Fibroblast of skin of left biceps (primary cell): ENCODE measurements at regions not wholly inside any gene's neighbourhood (a gene's known extent, or its start where the extent isn't known, plus 50 kb on each side); places are given as distances from the start of the nearest gene placed in this dataset.
"Not testable (repeated sequence)": the region's sequence is repeated elsewhere in the genome, so short reads cannot be mapped to it uniquely, and the experiment has no call there.

Experiments
- DNase-seq, 2 experiments: peaks; one replicate each; pipeline ENCODE4 v3.0.0-alpha.2; 2013; ENCODE audit warnings: low read depth in 2 of 2

DNA sequence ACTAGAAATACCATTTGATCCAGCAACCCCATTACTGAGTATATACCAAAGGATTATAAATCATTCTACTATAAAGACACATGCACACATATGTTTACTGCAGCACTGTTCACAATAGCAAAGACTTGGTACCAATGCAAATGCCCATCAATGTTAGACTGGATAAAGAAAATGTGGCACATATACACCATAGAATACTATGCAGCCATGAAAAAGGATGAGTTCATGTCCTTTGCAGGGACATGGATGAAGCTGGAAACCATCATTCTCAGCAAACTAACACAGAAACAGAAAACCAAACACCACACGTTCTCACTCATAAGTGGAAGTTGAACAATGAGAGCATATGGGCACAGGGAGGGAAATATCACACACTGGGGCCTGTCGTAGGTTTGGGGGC, 106.0 kb downstream of the SPATA18 start:
- not testable (repeated sequence) for DNase-seq

DNA sequence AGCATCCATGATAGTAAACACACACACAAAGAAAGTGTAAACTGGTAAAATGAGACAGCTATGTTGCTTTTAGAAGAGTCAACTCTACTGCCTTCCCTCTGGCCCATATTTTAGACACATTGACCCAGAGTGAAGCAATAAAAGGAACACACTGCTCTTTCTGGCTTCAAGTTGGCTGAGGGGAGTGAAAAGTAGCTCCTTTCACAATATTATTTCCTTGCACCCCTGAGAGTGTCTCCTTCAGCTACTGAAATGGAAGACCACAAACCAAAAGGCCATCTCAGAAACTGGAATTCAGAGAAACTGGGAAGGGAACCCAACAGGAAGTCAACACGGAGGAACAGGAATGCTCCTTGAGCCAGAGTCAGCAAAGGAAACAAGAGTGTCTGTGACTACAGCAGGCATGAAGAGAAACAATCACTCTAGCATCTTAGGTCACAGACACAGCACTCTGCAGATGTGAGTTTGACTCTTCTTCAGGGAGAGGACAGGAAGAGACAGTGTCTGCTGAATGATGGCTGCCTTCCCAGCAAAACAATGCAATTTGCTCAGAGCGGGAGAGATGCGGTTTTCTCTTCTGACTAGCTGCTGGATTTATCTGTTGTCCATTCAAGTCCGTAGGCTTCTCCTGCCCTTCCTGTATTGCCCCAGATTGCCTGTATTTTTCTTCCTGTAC, 106.7 kb downstream of the SPATA18 start:
- DNase-seq: no peak

DNA sequence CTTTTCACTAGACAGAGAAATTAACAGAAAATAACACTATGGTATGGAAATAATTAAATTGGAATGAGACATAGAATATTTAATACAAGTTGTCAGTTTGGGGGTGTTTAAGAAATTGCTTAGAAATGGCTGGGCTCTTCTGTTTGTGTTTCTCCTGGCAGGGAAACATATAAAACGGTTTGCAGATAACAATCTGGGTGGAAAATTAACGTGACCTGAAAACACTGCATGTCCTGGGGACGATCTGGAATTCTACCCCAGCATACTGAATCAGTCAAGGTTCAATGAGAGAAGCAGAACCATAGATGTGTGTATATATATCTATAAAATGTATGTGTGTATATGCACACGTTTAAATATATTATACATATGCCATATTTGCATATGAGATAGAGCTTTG, 109.8 kb downstream of the SPATA18 start:
- no peak for DNase-seq

DNA sequence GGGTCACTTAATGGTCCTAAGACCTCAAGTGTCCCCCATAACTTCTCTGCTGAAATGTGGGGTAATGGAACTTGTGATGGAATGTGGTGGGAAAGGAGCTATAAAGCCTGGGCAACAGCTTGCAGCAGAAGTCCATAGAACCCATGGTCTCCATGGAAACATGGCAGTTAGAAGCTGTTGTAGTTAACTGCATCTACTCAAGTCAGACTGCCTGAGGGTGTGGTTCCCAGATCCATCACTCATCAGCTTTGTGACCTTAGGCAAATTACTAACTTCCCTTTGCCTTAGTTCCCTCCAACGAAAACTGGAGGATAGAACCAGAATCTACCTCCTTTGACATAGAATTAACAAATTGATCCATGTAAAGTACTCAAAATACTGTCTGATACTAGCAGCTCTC, 113.0 kb downstream of the SPATA18 start:
- no peak for DNase-seq

DNA sequence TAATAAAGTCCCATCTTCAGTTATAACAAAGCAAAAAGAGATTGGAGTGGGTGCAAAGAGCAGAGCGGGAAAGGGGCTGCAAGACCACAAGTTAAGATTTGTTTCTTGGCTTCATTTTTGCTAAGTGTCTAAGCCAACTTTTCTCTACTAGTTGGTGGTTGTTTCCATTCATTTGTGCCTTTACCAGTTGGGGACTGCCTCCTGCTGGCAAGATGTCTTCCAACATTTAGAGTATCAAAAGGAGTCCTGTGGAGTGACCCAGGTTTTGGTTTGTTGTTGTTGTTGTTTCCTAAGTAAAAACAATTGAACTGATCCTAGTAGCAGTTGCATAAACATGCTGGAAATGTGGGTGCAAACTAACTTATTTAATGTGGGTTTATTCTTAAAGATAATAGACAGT, 121.1 kb downstream of the SPATA18 start:
- DNase-seq: no peak

DNA sequence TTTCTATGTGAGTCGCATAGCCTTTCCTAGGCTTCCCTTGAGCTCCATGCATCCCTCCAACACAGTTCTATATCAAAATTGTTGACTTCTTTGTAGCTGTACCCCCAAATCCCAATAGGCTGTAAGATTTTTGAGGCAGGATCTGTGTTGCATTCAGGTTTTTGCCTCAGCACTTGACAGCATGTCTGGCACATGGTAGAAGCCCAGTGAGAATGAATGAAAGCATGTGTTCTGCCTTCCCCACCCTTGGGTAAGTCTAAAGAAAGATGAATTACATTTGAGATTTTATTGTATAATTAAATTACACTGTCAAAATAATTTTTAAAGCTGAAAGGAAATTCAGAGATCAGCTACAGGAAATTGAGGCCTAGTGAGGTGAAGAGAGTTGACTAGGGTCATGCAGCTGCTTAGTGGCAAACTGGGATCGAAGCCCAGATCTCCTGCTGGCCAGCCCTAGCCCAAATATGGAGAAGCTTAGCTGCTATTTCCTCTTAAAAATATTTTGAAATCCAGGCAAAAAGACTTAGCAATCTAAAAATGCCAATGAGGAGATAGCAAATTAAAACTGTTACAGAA, 122.5 kb downstream of the SPATA18 start:
- peak in 1 of 2 experiments; percentile 6 for DNase-seq

DNA sequence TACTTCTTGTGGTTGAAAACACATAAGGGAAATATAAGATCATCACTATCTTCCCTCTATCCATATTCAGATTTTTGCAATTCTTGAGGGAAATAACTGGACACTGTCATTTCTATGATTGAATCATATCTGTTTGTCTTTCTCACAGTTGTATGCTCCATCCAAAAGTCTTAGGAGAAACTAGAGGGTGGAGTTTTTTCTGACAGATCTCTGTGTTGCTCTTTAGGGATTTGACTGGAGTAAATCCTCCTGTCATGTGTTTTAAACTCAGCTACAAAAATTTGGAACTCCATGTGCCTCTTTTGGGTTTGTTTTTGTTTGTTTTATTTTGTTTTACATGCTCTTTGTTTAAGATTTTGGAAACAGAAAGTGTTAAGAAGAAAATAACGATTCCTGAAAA, 136.5 kb downstream of the SPATA18 start:
- DNase-seq: no peak

DNA sequence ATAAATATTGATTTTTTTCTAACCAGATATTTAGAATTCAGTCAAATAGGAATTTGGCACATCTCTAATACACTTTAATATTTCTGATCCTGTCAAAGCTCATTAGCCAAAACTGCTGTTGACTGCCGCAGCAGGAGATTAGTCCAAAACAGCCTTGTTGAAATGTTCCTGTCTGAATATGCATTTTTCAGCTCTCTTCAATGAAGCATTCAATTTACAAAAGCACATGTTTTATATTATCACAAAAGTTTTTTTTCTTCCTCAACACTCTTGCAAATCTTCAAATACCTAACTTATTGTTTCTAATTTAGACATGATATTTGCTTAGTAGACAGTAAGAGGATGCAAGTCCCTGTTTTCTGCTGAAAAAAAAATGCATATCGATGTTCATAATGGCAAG, 140.9 kb downstream of the SPATA18 start:
- no peak for DNase-seq

DNA sequence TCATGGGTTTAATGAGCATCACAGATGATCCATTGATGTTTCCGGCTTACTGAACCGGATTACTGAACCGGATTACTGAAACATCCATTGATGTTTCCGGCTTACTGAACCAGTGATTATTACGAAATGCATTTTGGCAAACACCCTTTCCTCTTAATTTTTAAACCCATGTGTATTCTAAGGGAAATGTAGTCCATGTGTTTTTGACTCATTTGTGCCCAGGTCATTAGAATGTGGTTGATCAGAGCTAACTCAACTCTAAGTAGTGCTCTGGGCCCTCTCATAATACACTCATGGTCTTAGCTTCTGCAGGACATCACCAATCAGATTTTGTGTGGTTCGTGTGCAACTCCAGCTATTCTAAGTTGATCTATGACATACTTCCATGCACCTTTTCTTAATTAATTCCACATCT, 141.6 kb downstream of the SPATA18 start:
- peak; percentile 25 to 29 for DNase-seq

DNA sequence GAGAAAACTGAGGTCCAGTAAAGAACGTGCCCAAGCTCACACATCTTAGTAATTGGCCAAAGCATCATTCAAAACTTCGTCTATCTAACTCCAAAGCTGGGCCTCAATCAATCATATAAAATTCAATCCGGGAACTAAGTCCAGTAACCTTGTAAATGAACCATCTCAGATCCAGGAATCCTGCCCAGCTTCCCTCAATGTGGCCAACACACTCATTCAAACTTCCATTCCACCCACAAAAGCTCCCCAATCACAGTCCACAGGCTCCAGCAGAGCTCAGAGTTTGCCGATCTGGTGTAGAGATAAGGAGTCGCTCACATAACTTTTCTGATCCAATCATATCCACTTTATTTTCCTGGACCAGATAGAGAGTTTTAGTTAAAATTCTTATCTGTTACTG, 144.8 kb downstream of the SPATA18 start:
- no peak for DNase-seq

DNA sequence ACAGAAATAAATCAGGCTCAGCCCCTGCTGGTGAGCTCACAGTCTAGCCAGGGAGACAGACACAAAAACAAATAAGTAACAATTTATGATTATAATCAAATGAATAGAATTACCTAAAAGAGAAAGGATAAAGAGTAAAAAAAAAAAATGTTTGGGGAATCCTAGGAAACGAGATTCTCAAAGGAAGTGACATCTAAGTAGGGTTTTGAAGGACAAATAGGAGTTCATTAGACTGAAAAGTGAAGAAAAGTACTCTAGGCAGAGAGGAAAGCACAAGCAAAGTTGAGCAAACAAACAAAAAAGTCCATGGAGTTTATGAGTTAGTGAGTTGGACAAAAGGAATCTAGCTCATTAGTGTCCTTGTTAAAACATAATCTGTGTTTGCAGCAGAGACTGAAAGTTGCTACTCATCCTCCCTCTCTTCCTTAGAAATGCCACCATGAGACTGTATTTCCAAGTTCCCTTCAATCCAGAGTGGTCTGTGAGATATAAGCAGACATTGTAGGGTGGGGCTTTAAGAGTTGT, 145.6 kb downstream of the SPATA18 start:
- DNase-seq: no peak

DNA sequence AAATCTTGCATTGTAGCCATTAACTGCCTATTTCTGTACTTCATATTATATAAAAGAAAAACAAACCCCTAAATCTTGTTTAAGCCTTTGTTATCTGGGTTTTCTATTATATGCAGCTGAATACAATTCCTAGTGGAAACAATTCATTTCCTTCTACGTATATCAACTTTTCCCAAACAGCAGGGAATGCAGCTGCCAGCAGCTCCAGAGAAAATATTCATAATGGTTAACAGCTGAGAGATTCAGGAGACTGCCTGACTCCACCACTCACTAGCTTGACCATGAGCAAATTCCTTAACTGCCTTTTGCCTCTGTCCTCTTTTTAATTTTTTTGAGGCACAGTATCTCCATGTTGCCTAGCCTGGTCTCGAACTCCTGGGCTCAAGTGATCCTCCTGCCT, 146.2 kb downstream of the SPATA18 start:
- DNase-seq: no peak

DNA sequence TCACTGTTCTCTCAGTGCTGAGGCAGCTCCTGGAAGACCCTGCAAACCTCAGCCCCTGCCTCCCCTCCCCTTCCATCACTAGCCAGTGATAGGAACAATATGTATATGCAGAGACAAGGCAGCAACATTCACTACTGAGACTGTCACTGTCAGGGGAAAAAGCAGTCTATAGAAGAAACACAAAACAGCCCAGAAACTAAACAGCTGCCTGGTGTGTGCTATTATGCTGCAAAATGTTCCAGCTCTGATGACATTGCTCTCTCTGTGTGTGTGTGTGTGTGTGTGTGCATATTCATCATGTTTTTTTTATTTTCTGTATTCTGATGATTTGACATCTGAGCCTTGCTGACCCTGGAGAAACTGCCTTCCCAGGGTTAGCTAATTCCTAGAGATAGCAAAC, 147.2 kb downstream of the SPATA18 start:
- no peak for DNase-seq

DNA sequence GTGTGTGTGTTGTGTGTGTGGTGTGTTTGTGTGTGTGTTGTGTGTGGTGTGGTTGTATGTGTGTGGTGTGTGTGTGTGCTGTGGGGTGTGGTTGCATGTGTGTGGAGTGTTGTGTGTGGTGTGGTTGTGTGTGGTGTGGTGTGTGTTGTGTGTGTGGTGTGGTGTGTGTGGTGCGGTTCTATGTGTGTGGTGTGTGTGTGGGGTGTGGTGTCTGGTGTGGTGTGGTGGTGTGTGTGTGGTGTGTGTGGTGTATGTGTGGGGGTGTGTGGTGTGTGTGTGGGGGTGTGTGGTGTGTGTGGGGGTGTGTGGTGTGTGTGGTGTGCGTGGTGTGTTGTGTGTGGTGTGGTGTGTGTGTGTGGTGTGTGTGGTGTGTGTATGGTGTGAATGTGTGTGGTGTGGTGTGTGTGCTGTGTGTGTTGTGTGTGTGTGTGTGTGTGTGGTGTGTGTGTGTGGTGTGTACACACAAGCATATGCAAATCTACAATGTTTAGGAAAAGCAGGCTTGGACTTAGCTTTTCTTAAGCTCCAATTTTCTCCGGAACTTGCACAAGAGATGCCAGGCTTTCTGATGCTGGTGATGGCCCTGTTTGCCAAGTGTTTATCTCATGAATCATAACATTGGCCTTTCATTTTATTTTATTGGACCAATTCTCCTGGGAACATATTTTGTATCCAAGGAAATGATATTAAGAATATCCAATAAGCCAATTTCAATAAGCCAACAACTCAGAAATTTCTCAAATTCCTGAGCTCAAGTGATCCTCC, 148.7 kb downstream of the SPATA18 start:
- DNase-seq: peak; percentile 23 to 42

DNA sequence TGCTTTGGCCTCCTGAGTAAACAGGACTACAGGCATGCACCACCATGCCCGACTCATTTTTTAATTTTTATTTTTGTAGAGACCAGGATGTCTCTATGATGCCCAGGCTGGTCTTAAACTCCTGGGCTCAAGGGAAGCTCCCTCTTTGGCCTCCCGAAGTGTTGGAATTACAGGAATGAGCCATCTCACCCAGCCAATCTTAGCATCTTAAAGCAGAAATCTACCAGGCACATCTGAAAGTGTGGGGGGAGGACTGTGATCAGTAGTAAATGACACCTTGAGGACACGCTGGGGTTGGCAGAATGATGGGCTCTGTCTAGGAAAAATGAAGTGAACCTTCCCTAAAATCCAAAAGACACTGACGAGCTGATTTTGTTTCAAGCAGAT, 149.2 kb downstream of the SPATA18 start:
- no peak for DNase-seq

DNA sequence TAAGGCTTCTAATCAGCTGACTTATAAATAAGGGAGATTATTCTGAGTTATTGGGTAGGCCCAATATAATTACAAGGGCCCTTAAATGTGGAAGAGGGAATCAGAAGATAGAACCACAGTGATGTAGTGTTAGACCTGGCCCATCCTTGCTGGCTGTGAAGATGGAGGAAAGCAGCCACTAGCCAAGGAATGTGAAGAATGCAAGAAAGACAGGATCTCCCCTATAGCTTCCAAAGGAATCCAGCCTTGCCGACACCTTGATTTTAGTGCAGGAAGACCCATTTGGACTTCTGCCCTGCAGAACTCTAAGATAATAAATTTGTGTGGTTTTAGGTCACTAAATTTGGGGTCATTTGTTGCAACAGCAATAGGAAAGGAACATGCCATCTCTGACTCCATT, 150.6 kb downstream of the SPATA18 start:
- no peak for DNase-seq

DNA sequence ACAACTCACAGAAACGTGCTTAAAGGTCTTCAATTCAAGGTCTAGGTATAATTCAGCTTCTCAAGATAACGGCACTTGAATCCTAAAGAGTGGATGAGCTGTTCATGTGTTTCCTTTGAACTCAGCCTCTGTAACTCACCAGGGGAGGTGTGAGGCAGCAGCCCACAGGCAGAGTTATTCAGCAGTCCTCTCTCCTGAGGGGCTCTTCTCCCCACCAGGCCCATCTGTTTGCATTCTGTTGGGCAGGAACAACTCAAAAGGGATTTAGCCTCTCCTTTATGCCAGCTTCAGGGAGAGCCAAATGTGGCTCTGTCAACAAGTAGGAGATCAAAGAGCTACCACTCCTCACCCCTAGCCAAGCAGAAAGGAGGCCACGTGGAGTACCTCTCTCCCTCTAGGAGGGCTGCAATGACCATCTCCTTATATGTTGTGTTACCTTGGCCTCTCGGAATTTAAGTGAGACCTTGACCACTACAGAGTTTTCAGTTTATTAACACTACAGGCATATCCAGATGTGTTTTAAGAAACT, 151.2 kb downstream of the SPATA18 start:
- no peak for DNase-seq

DNA sequence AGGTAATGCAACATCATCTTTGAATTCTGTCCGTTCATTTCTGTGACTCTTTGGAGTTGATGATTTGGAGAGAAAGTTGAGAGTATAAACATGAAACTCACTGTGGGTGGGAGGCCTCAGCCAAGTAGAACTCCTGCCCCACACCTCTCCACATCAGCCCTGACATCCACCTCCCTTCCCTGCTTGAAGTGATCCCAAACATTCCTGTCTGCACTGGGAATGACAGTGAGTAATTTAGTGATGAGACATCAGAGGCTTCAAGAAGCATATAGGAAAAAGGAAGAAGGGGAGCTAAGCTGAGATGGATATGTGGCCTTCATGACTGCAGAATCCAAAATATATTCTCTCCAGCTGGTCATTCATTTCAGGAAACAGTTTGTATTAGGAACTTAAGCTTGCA, 151.8 kb downstream of the SPATA18 start:
- DNase-seq: no peak

DNA sequence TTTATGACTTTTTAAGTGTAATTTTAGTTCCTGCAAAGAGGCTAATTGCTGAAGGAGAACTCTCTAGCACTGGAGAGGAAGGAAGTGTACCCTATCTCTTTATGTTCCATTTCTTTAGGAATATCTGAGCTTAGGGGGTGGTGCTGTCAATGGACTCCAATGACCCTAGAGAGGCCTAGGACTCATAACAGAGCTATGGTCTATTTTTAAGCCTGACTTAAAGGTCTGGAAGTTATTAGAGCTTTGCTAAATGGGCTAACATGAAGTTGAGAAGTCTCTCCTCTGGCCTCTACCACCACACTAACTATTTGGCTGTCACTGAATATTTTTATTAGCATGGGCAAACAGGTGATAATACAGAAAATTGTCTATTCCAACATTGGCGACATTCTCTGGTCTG, 152.2 kb downstream of the SPATA18 start:
- DNase-seq: no peak

DNA sequence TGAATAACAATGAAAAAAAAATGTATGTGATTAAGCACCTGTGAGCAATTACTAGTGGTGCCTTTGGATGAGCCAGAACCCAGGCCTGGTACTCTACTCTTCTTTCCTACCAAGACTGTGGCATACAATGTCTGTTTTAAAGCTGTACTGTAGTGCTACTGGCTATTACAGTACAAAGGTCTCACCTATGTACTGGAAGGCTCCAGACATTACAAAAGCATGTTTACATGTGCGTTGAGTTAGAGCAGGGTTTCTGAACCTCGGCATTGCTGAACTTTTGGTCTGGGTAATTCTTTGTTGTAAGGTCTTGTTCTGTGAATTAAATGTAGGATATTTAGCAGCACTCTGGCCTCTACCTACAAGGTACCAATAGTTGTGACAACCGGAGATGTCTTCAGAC, 153.8 kb downstream of the SPATA18 start:
- DNase-seq: no peak

DNA sequence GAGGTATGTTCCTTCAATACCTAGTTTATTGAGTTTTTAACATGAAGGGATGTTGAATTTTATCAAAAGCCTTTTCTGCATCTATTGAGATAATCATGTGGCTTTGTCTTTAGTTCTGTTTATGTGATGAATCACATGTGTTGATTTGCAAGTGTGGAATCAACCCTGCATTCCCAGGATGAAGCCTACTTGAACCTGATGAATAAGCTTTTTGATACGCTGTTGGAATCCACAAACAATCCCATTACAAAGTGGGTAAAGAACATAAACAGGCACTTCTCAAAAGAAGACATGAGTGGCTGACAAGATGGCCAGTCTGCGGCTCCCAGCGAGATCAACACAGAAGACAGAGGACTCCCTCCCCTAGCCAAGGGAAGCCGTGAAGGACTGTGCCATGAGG, 156.0 kb downstream of the SPATA18 start:
- not testable (repeated sequence) for DNase-seq

DNA sequence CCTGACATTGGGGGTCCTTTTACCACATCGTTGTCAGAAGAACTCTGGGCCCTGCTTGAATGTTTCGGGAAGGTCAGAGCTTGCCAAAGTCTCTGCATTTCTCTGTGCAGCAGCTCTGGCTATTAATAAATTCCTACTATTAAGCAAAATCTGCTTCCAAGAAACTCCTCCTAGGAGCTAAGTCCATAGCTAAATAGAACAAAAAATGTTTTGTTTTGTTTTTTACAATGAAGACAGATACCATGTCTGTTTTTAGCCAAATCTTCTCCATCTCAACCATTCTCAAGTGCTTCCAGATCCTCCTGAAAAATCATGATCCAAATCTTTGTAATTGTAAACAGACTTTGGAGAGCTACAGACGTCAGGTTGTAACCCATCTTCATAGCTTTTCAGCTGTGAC, 161.6 kb downstream of the SPATA18 start:
- DNase-seq: no peak

DNA sequence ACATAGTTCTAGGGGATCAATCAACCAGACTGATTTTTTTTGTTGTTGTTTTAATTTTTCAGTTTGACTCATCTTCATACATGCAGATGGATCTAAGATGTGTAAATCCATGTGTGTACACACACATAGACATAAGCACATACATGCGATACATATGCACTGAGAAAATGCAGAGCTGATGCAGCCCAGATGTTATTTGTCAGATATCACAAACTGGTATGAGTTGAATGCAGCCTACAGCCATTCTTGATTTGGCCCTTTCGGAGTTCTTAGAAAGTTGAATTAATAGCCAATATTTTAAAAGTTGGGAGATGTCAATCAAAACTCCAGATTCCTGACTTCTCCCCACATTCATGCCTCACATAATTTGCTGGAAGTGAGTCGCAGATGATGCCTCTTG, 180.4 kb downstream of the SPATA18 start:
- no peak for DNase-seq
